ACC112 (cell line): ENCODE measurements at regions not wholly inside any gene's neighbourhood (a gene's known extent, or its start where the extent isn't known, plus 50 kb on each side); places are given as distances from the start of the nearest gene placed in this dataset.

Source experiments
- H2AFZ ChIP-seq: fragments of 200-600 bp; sonication (generic); one replicate; pipeline ENCODE4 v1.6.0; 2017; ENCODE audit warnings: antibody characterized with exemption, low read length; ENCODE audit not compliant: unreplicated experiment
- H3K27ac ChIP-seq: fragments of 200-600 bp; sonication (generic); 2 replicates; pipeline ENCODE4 v1.5.1; 2014; ENCODE audit warnings: low read depth, mild to moderate bottlenecking, antibody characterized with exemption, low read length, moderate library complexity
- H3K27me3 ChIP-seq: fragments of 200-600 bp; sonication (generic); 2 replicates; pipeline ENCODE4 v1.6.1; 2014; ENCODE audit warnings: mild to moderate bottlenecking, antibody characterized with exemption, low read length, moderate library complexity, mixed read lengths; ENCODE audit not compliant: insufficient read depth
- H3K36me3 ChIP-seq: fragments of 200-600 bp; sonication (generic); 2 replicates; pipeline ENCODE4 v1.6.1; 2016; ENCODE audit warnings: mild to moderate bottlenecking, antibody characterized with exemption, low read length, moderate library complexity, mixed read lengths; ENCODE audit not compliant: insufficient read depth
- H3K4me1 ChIP-seq: fragments of 200-600 bp; sonication (generic); one replicate; pipeline ENCODE4 v1.6.1; 2016; ENCODE audit warnings: low read length, mixed read lengths; ENCODE audit not compliant: insufficient read depth, unreplicated experiment, control insufficient read depth
- H3K4me3 ChIP-seq: fragments of 200-600 bp; sonication (generic); 2 replicates; pipeline ENCODE4 v1.5.1; 2014; ENCODE audit warnings: mild to moderate bottlenecking, low read depth, low read length
- H3K79me2 ChIP-seq: fragments of 200-600 bp; sonication (generic); one replicate; pipeline ENCODE4 v1.6.0; 2016; ENCODE audit warnings: low read length; ENCODE audit not compliant: control insufficient read depth, unreplicated experiment, insufficient read depth

GRCh38 chr22:49193901-49194465 lies 633.7 kb downstream of the BRD1 start:
- Histone ChIP-seq H3K4me3 (no peak overlapping the region), H3K79me2 (no peaks in the 10 kb centered on the region), H2AFZ (no peak overlapping the region), H3K27ac (no peak overlapping the region), H3K36me3 (no peaks in the 10 kb centered on the region), H3K27me3 (no peaks in the 10 kb centered on the region), H3K4me1 (no peaks in the 10 kb centered on the region)

- Histone ChIP-seq H3K27ac (no peak overlapping the region), H3K4me1 (no peaks in the 10 kb centered on the region), H3K4me3 (no peak overlapping the region), H3K79me2 (no peaks in the 10 kb centered on the region), H3K36me3 (no peaks in the 10 kb centered on the region), H3K27me3 (no peaks in the 10 kb centered on the region), H2AFZ (no peak overlapping the region)
Measured at GRCh38 chr22:49193348-49193747, 634.3 kb downstream of the BRD1 start.

- Histone ChIP-seq H3K4me1 (no peaks in the 10 kb centered on the region), H3K27ac (no peak overlapping the region), H3K27me3 (no peaks in the 10 kb centered on the region), H3K36me3 (no peaks in the 10 kb centered on the region), H2AFZ (no peak overlapping the region), H3K79me2 (no peaks in the 10 kb centered on the region), H3K4me3 (no peak overlapping the region)
Measured at GRCh38 chr22:49192857-49193250, 634.8 kb downstream of the BRD1 start.

GRCh38 chr22:49192180-49192856 lies 635.4 kb downstream of the BRD1 start:
- Histone ChIP-seq H3K4me1 (no peaks in the 10 kb centered on the region), H3K27me3 (no peaks in the 10 kb centered on the region), H3K79me2 (no peaks in the 10 kb centered on the region), H3K36me3 (no peaks in the 10 kb centered on the region), H3K27ac (no peak overlapping the region), H2AFZ (no peak overlapping the region), H3K4me3 (no peak overlapping the region)

- Histone ChIP-seq H3K4me3 (no peak overlapping the region), H3K27ac (no peak overlapping the region), H3K27me3 (no peaks in the 10 kb centered on the region), H3K36me3 (no peaks in the 10 kb centered on the region), H2AFZ (no peak overlapping the region), H3K4me1 (no peaks in the 10 kb centered on the region), H3K79me2 (no peaks in the 10 kb centered on the region)
Measured at GRCh38 chr22:49191506-49191980, 636.1 kb downstream of the BRD1 start.

GRCh38 chr22:49190816-49191505 lies 636.7 kb downstream of the BRD1 start:
- no peaks in the 10 kb centered on the region for H3K79me2 ChIP-seq
- no peaks in the 10 kb centered on the region for H3K36me3 ChIP-seq
- no peak overlapping the region for H2AFZ ChIP-seq
- H3K4me3 ChIP-seq: no peak overlapping the region
- no peaks in the 10 kb centered on the region for H3K27me3 ChIP-seq
- no peaks in the 10 kb centered on the region for H3K4me1 ChIP-seq
- H3K27ac ChIP-seq: no peak overlapping the region

GRCh38 chr22:49189871-49190270 lies 637.8 kb downstream of the BRD1 start:
- Histone ChIP-seq H3K79me2 (no peaks in the 10 kb centered on the region), H3K4me3 (no peak overlapping the region), H3K36me3 (no peaks in the 10 kb centered on the region), H2AFZ (no peak overlapping the region), H3K4me1 (no peaks in the 10 kb centered on the region), H3K27ac (no peak overlapping the region), H3K27me3 (no peaks in the 10 kb centered on the region)

GRCh38 chr22:49188591-49188990 lies 639.1 kb downstream of the BRD1 start:
- Histone ChIP-seq H3K27me3 (no peaks in the 10 kb centered on the region), H2AFZ (no peak overlapping the region), H3K36me3 (no peaks in the 10 kb centered on the region), H3K79me2 (no peaks in the 10 kb centered on the region), H3K4me3 (no peak overlapping the region), H3K27ac (no peak overlapping the region), H3K4me1 (no peaks in the 10 kb centered on the region)

GRCh38 chr22:49188091-49188490 lies 639.6 kb downstream of the BRD1 start:
- Histone ChIP-seq H3K4me3 (no peak overlapping the region), H2AFZ (no peak overlapping the region), H3K27me3 (no peaks in the 10 kb centered on the region), H3K36me3 (no peaks in the 10 kb centered on the region), H3K79me2 (no peaks in the 10 kb centered on the region), H3K27ac (no peak overlapping the region), H3K4me1 (no peaks in the 10 kb centered on the region)

- no peaks in the 10 kb centered on the region for H3K27me3 ChIP-seq
- H3K36me3 ChIP-seq: no peaks in the 10 kb centered on the region
- no peak overlapping the region for H3K4me3 ChIP-seq
- no peaks in the 10 kb centered on the region for H3K4me1 ChIP-seq
- no peak overlapping the region for H3K27ac ChIP-seq
- no peak overlapping the region for H2AFZ ChIP-seq
- no peaks in the 10 kb centered on the region for H3K79me2 ChIP-seq
Measured at GRCh38 chr22:49186762-49187161, 640.9 kb downstream of the BRD1 start.

- no peaks in the 10 kb centered on the region for H3K36me3 ChIP-seq
- no peaks in the 10 kb centered on the region for H3K4me1 ChIP-seq
- H3K79me2 ChIP-seq: no peaks in the 10 kb centered on the region
- no peak overlapping the region for H3K4me3 ChIP-seq
- no peak overlapping the region for H2AFZ ChIP-seq
- no peaks in the 10 kb centered on the region for H3K27me3 ChIP-seq
- no peak overlapping the region for H3K27ac ChIP-seq
Measured at GRCh38 chr22:49186293-49186692, 641.4 kb downstream of the BRD1 start.
